HG02938 (cell line): ENCODE measurements at regions not wholly inside any gene's neighbourhood (a gene's known extent, or its start where the extent isn't known, plus 50 kb on each side); places are given as distances from the start of the nearest gene placed in this dataset.
"Not testable (repeated sequence)": the region's sequence is repeated elsewhere in the genome, so short reads cannot be mapped to it uniquely, and the experiment has no call there.

Experiments used
- ATAC-seq: cut with Tn5 transposase; IDR thresholded peaks from one replicate; pipeline ENCODE4 v1.9.1; 2021; ENCODE audit warnings: mild to moderate bottlenecking, moderate library complexity; ENCODE audit not compliant: unreplicated experiment

DNA sequence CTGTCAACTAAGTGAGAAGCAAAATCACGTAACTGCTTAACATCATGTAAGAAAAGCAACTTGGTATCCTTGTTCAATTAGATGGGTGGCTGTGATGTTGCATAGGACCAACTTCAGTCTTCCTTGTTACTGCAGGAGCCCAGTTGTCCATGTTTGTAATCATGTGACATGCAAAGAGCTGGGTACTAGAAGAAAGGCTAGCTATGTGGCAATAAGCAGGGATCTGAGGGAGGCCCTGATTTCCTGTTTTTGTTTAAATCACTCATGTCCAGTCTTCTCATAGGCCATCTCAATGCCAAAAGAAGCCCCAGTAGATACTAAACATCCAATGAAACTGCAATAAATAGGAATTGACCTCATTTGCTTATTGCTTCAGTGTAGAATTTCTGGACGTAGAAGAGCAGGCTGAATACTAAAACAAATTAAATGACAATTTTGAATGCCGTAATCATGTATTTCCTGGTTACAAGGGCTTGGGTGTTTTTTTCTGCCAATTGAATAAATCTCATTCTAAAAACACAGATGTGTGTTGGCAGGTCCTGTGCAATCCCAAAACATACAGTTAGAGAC is 140.8 kb upstream of the ARHGAP20 start:
- no peak for ATAC-seq

DNA sequence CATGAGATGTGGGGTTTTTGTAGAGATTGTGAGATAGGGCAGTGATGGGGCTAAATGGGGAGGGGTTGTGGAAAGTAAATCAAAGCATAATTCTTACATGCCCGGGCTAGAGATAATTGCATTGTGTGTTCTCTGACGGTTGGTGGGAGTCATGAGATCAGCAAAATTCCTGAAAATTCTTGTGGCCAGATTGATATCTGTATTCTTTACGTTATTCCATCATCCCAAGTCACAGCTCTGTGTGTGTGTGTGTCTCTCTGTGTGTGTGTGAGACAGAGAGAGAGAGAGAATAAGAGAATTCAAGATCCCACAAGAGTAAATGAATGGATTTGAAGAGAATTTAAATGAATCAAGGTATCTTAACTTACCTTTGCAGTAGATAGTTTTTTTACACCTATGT is 138.6 kb upstream of the ARHGAP20 start:
- no peak for ATAC-seq

DNA sequence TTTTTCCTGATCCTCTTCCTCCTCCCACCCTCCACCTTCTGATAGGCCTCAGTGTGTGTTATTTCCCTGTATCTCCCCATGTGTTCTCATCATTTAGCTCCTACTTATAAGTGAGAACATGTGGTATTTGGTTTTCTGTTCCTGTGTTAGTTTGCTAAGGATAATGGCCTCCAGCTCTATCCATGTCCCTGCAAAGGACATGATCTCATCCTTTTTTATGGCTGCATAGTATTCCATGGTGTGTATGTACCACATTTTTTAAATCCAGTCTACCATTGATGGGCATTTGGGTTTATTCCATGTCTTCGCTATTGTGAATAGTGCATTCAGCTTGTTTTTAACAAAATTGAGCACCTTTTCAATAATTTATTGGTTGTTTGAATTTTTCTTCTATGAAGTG is 130.8 kb upstream of the ARHGAP20 start:
- not testable (repeated sequence) for ATAC-seq

DNA sequence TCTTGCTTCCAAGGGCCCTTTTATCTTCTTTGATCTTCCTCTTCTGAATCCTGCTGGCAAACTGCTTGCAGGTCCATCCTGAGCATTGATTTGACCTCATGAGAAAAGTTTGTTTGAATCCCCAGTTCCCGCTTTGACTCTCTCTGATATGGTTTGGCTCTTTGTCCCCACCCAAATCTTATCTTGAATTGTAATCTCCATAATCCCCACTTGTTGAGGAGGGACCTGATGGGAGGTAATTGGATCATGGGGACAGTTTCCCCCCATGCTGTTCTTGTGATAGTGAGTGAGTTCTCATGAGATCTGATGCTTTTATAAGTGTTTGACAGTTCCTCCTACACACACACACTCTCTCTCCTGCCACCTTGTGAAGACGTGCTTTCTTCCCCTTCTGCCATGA is 126.6 kb upstream of the ARHGAP20 start:
- no peak for ATAC-seq

DNA sequence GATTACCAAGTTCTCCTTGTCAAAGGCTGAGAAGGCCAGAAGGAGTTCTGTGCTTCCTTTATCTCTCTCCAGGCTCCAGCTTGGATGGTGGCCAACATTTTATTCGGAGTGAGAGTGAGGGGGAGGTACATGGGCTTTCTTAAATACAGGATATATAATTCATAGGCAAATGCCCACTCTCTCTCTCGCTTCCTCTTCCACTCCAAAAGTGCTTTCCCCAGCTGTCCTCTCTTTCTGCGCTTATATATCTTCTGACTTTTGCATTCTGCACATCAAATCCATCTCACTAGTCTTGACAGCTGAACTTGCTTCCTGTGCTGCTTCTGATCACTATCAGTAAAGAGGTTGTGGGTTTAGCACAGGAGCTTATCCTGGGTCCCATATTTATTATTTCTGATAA is 125.4 kb upstream of the ARHGAP20 start:
- ATAC-seq: no peak

DNA sequence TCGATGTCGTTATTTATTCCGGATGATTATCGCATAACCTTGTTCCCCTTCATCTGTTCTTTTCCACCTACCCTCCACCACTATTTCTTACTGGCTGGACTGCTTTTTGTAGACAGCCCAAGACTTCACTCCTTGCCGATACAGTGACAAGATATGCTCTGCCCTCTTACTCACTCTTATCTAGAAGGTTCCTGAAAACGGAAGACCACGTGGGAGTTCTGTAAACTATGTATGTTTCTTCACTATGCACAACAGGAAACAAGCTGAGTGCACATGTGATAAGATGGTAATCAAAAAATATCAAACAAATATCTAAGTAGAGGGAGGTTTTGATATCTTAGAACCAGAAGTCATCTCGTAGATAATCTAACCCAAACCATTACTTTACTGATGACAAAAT is 122.9 kb upstream of the ARHGAP20 start:
- ATAC-seq: no peak

DNA sequence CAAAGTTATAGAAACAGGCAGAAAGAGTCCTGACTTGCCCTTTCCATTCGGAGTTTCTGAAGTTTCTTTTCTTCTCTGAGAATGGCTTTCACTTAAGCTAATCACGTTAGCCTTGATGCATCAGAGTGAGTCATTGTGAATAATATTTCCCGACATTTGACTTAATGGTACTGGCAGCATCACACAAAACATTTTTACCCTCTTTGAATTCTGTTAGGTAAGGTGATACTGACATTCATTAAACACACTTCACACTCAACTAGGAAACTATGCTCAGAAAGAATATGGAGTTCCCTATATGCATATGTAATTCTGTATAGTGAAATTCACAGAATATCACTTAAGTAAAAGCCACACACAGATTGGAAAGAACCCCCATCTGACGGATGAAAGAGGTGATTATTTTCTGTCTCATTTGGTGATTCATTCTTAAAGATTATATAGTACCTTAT is 120.8 kb upstream of the ARHGAP20 start:
- no peak for ATAC-seq

DNA sequence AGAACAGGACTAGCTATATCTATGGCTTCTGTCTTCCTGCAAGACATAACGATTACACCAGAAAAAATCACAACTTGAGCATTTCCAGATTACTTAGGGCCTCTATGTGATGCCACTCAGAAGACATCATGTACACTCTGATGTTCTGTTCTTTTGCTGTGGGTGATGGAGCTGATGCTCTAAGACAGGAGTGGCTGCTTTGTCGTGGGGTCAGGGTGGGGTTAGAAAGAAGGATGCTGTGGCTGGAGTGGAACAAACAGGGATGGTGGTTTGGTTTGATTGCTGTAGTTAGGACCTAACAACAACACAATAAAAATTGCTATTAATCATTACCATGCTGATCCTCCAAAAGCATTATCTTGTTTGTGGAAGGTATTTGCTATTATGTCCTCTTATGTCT is 120.3 kb upstream of the ARHGAP20 start:
- ATAC-seq: no peak

DNA sequence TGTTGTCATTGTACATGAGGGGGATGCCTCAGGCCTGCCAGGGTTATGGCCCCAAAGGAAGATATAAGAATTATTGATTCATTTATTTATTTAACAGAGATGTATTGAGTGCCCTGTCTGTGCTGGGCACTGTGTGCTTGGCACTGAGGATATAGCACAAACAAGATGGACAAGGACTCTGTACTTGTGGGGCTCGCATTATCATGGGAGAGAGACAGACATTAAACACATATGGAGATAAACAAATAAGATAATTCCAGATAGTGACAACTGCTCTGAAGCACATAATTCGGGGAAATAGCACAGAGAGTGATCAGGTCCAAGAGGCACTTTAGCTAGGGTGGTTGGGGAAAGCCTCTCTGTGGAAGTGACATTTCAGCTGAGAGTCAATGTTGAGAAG is 119.8 kb upstream of the ARHGAP20 start:
- no peak for ATAC-seq

DNA sequence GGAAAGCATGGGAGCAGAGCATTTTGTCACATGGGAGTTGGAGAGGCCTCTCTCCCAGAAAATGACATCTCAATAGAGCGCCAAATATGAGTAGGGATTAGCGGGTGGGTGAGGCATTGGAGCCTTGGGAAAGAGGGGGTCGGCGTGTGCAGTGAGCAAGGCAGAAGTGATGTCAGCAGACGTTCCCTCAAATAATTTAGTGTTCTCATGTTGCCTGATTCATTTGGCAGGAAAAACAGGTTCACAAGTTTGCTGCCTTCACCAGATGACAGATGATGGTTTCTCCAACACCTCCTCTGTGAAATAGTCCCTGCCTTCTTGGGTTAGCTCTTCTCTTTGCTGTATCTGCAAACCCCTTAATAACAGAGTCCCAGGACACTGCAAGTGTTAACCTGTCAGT is 118.5 kb upstream of the ARHGAP20 start:
- no peak for ATAC-seq

DNA sequence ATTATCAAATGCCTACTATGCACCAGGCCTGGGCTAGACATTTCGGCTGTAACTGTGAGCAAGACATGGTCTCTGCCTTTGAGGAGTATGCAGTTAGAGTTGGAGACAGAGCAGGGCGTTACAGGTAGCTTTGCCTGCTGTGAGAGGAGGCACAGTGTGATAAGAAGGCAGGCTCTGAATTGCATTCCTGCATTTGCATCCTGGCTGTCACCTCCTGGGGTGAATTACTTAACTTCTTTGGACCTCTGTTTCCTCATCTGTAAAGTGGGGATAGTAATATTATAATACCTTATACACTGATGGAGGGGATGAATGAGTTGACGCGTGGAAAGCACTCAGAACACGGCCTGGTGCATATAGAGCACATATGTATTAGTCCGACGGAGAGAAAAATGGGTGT is 118.1 kb upstream of the ARHGAP20 start:
- ATAC-seq: no peak

DNA sequence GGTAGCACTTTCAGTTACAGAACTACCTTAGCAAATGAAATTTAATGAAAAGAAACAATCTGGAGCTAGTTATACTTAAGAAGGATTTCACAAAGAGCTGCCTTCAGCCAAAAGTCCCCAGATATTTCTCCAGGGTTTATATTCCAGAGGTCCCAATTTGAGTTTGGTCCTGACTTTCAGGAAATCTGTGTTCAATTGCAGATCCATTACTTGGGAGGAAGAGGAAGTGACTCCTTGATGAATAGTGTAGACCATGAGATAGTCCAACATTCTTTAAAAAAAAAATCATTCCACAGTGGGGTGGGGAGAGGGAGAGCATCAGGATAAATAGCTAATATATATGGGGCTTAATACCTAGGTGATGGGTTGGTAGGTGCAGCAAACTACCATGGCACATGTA is 117.6 kb upstream of the ARHGAP20 start:
- no peak for ATAC-seq

DNA sequence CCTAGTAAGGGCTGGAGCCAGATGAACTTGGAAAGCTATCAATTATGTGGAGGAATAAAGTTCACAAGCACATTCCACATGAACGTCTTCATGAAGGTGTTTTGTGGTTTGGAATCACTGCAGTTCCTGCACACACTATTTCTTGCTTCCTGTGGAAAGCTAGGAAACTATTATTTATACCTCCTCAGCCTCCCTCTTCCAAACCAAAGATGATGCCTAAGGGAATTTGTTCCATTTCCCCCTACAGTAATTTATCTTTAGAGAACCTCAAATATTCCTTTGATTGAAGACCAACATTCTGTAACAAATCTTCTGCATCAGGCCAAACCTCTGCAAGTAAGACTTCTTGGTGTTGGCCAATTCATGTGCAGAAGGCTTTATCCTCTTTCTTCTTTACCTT is 115.8 kb upstream of the ARHGAP20 start:
- no peak for ATAC-seq

DNA sequence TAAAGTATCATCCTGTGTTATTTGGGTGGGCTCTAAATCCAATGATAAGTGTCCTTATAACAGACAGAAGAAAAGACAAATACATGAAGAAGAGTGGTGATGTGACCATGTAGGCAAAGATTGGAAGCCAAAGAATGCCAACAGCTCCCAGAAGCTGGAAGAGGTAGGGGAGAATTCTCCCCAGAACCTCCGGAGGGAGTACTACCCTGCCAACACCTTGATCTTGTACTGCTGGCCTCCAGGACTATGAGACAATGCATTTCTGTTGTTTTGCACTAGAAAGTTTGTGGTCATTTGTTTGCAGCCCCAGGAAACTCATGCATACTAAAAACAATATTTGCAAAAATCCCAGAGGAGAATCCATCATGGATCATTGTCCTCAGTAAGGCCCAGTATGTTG is 115.0 kb upstream of the ARHGAP20 start:
- no peak for ATAC-seq

DNA sequence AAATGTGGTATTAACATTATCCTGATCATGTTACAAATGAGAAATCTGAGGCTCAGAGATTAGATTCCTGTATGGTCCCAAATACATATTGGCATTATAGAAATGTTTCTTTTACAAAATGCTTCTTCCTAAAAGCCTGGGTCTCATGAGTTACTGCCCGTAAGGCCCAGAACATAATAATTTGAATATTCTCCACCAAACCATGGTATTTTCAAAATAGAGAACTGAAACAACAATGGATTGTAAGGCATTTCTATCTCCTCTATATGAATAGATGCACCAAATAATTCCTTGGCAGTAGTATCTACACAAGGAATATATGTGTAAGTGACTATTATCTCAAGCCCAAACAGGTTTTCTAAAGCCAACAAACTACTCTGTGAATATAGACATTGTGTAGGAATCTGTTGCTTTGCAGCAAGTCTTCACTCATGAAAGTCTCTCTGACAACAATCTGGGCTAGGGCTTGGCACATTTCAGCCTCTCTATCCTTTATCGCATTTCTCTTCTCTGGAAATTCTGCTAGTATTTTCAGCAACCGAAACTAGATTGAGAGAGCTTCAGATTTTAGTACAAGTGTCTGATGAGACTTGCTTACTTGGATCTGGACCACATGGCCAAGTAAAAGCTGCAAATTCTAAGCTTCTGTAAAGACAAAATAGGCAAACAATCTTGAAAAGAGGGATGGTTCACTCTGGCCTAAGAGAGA is 112.8 kb upstream of the ARHGAP20 start:
- ATAC-seq: no peak

DNA sequence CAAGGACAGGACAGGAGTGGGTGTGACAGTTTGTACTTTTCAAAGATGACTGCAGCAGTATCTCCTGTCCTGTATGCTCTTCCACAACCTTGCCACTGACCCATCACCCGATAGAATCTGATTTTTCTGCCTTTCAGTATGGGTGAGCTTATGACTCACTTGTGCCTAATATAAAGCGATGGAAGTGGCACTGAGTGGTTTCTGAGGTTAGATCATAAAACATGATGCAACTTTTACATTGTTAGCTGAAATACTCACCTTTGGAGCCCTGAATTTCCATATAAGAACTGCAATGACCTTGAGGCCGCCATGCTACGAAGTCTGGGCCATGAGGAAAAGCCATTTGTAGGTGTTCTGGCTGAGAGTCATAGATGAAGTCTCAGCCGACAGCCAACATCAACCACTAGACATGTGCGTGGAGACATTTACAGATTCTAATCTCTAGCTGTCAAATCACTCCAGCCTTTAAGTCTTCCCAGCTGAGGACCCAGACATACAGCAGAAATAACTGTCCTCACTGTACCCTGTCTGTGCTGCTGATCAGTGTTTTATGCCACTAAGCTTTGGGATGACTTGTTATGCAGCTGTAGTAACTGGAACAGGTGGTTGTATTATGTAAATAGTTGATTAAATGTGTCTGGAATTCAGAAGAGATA is 105.9 kb upstream of the ARHGAP20 start:
- no peak for ATAC-seq

DNA sequence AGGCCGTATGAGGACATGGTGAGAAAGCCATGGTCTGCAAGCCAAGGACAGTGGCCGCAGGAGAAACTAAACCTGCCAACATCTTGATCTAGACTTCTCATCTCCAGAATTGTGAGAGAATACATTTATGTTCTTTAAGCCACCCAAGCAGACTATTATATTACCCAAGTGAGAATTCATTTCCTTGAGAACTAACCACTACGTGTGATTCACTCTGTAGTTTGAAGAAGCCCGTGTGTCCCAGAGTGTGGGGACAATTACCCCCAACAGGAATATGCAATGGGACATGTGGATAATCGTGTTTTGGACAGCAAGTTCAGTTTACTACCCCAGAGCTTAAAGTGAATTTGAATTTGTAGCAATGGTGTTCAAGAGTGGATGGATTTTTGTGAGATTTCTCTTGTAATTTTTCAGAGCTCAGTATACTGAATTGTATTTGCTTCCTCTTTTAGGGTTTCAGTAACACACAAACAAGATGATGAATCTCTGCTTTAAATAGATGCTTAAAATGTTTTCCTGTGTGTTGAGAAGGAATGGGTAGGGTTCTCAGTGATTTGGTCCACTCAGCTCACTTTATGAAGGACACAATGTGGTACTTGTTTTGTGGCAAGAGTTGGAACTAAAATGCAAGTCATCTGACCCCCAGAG is 100.0 kb upstream of the ARHGAP20 start:
- no peak for ATAC-seq

DNA sequence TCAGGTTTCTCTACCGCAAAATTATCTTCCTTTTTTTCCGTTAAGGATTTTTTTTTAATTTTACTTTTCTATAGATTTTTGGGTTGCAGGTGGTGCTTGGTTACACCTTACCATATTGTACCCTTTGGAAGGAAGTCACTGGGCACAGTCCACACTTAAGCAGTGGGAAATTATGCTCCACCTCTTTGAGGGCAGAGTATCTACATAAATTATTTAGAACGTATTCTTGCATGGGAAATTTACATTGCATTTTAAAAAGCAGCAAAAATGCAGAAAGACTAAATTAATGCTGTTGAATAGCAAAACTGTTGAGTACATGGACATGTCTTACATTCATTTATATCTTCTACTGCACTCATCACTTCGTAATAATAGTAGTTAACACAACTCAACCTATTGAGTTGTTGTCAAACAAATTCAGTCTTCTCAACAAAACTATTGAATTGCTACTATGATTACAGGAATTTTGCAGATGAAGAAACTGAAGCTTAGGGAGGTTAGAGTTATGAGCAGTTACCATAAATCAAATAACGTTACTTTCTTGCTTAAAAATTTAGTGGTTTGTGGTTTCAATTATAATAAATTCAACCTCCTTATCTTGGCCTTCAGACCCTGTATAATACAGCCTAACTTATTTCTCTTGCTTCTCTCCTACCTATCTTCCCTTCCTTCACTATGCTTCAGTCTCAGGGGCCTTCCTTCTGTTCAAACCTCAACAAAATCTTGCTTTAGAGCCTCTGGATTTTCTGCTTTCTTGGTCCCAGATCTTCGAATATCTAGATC is 97.4 kb upstream of the ARHGAP20 start:
- ATAC-seq: no peak

DNA sequence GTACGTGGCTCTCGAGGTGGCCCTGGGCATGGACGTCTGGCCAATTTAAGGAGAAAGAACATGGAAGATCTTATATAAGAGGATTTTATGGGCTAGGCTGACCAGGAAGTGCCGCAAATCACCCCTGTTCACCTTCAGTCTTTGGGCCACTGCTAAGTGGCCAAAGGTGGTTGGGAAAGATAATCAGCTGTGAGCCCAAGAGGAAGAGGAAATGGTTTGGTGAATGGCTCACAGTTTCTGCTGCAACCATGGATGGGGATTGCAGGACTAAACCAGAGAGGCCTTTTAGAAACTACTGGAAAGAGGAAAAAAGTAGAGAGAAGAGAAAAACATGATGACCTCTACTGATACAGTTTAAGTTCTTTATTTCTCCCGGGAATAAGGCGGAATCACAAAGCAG is 96.0 kb upstream of the ARHGAP20 start:
- no peak for ATAC-seq

DNA sequence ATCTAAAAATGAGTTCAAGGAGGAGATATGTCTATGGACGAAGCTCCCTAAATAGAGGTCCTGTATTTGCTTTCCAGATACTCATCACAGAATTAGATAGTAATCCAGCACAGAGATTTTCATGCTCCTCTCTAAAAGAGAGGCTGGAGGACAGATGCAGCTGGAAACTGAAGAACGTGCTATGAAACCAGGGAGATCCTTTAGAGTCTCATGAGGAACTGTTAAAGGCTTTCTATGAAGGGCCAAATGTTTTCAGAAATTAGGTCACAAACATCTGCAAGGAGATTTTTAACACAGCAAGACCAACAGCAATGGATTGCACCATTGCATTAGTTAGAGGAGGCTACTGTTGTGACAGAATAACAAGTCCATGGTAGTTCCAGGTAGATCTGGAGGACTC is 95.6 kb upstream of the ARHGAP20 start:
- ATAC-seq: no peak

DNA sequence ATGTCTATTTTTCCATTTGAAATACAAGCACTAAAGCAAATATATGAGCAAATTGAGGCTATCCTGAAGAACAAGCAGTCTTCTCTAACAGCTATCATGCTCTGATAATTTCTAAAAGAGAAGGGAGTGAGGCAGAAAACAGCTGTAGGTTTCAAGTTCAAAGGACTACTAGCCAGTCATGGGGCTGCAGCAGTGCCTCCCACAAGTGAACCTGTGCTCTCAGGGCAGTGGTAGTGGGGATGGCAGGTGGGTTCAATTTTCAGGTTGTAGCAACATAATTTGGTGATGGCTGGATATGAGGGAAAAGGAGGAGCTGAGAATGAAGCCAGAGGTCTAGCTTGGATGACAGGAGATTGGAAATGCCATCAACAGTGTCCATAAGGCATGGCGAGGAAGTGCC is 93.5 kb upstream of the ARHGAP20 start:
- no peak for ATAC-seq
